HCT116 (cell line): ENCODE measurements at regions not wholly inside any gene's neighbourhood (a gene's known extent, or its start where the extent isn't known, plus 50 kb on each side); places are given as distances from the start of the nearest gene placed in this dataset.

ENCODE experiments used
- ATAC-seq: fragments of 200-7000 bp; cut with Tn5 transposase; 2 replicates; pipeline ENCODE4 v1.9.1; 2020; ENCODE audit warnings: mild to moderate bottlenecking, moderate library complexity
- BruUV-seq: library from RNA; stranded (reverse); fragments of 400-500 nt; replicated peaks from 2 replicates; lab custom pipeline; 2021; lab: Mats Ljungman, UMichigan
- CTCF ChIA-PET: fragments of 300-600 bp; sonication (Branson Sonifier 250); formaldehyde crosslinking; loops from one replicate; lab custom pipeline; 2021; ENCODE audit warnings: antibody characterized with exemption; lab: Charles Lee
- POLR2A ChIA-PET: fragments of 300-600, 350-600 bp; sonication (Branson Sonifier 250); formaldehyde crosslinking; loops from one replicate; lab custom pipeline; 2021; ENCODE audit warnings: antibody characterized with exemption; lab: Charles Lee
- RAD21 ChIA-PET, 2 experiments: fragments of 300-600 bp; sonication (Branson Sonifier 250); formaldehyde crosslinking; loops; one replicate each; lab custom pipeline; 2023; ENCODE audit warnings: low total read pairs in 2 of 2; ENCODE audit not compliant: uncharacterized antibody in 2 of 2, unreplicated experiment in 2 of 2, low non-redundant PET in 1 of 2; lab: Charles Lee
- DNase-seq: peaks from one replicate; pipeline ENCODE4 v3.0.0-alpha.2; 2010; ENCODE audit warnings: low read depth, low spot score
- H2AFZ ChIP-seq: fragments of 200-600 bp; shearing (Covaris generic), sonication (generic); 2 replicates; pipeline ENCODE4 v1.6.1; 2017; ENCODE audit warnings: low read depth, mixed run types, mixed read lengths, antibody characterized with exemption, low read length; ENCODE audit not compliant: poor library complexity, severe bottlenecking
- H3K27ac ChIP-seq: 2 replicates; pipeline ENCODE4 v1.5.1; 2012; ENCODE audit warnings: low read depth, low read length
- H3K27me3 ChIP-seq: fragments of 200-600 bp; sonication (generic); 2 replicates; pipeline ENCODE4 v1.6.1; 2016; ENCODE audit warnings: mixed run types, low read length, mixed read lengths; ENCODE audit not compliant: insufficient read depth
- H3K36me3 ChIP-seq, 2 experiments: fragments of 200-500 bp in 1 of 2; fragments of 200-600 bp in 1 of 2; sonication (Bioruptor generic) in 1 of 2; sonication (generic) in 1 of 2; 2 replicates each; pipeline versions ENCODE4 v1.5.1 to v1.6.1; 2014 to 2016; ENCODE audit warnings: low read length in 2 of 2, inconsistent platforms in 1 of 2, mixed read lengths in 1 of 2, mixed run types in 1 of 2; ENCODE audit not compliant: insufficient read depth in 2 of 2, control insufficient read depth in 1 of 2
- H3K4me1 ChIP-seq, 2 experiments: fragments of 200-600 bp in 1 of 2; sonication (generic) in 1 of 2; 2 replicates each; pipeline versions ENCODE4 v1.5.1 to v1.6.1; 2012 to 2017; ENCODE audit warnings: low read length in 2 of 2, inconsistent platforms in 1 of 2, mild to moderate bottlenecking in 1 of 2, mixed read lengths in 1 of 2, mixed run types in 1 of 2, moderate library complexity in 1 of 2; ENCODE audit not compliant: insufficient read depth in 2 of 2, control insufficient read depth in 1 of 2
- H3K4me2 ChIP-seq: fragments of 200-600 bp; sonication (generic); 2 replicates; pipeline ENCODE4 v1.6.1; 2017; ENCODE audit warnings: mixed run types, low read length, mixed read lengths
- H3K4me3 ChIP-seq, 2 experiments: fragments of 200-600 bp in 1 of 2; sonication (generic) in 1 of 2; replicated peaks in 1 of 2; 2 replicates each; pipeline ENCODE4 v1.5.1; 2011 to 2016; ENCODE audit warnings: low read length in 2 of 2, control low read depth in 1 of 2, low read depth in 1 of 2, mild to moderate bottlenecking in 1 of 2, mixed read lengths in 1 of 2, mixed run types in 1 of 2
- H3K79me2 ChIP-seq: fragments of 200-600 bp; sonication (generic); 2 replicates; pipeline ENCODE4 v1.6.1; 2017; ENCODE audit warnings: mild to moderate bottlenecking, mixed run types, low read length, moderate library complexity, mixed read lengths; ENCODE audit not compliant: insufficient read depth
- H3K9ac ChIP-seq: fragments of 200-600 bp; sonication (generic); 2 replicates; pipeline ENCODE4 v1.6.1; 2016; ENCODE audit warnings: low read length, mixed read lengths
- H3K9me2 ChIP-seq: fragments of 200-600 bp; sonication (generic), shearing (Covaris generic); 2 replicates; pipeline ENCODE4 v1.6.1; 2017; ENCODE audit warnings: mixed run types, mild to moderate bottlenecking, moderate library complexity; ENCODE audit not compliant: insufficient read depth
- H3K9me3 ChIP-seq, 2 experiments: fragments of 200-500 bp in 1 of 2; fragments of 200-600 bp in 1 of 2; sonication (Bioruptor generic) in 1 of 2; sonication (generic) in 1 of 2; 2 replicates each; pipeline ENCODE4 v1.6.1; 2014 to 2017; ENCODE audit warnings: low read length in 2 of 2, mixed read lengths in 2 of 2, inconsistent platforms in 1 of 2, low read depth in 1 of 2, mild to moderate bottlenecking in 1 of 2, mixed run types in 1 of 2, moderate library complexity in 1 of 2; ENCODE audit not compliant: control insufficient read depth in 1 of 2, insufficient read depth in 1 of 2
- H4K20me1 ChIP-seq: fragments of 200-600 bp; sonication (generic), shearing (Covaris generic); 2 replicates; pipeline ENCODE4 v1.6.1; 2017; ENCODE audit warnings: mixed run types, mild to moderate bottlenecking, moderate library complexity; ENCODE audit not compliant: insufficient read depth
- ATF3 ChIP-seq: IDR thresholded peaks from 2 replicates; pipeline ENCODE4 v1.6.1; 2012
- CBX3 ChIP-seq: IDR thresholded peaks from 2 replicates; pipeline ENCODE4 v1.6.1; 2012; ENCODE audit warnings: low read depth
- CEBPB ChIP-seq: IDR thresholded peaks from 2 replicates; pipeline ENCODE4 v1.6.1; 2012; ENCODE audit warnings: low read depth
- CTCF ChIP-seq, 3 experiments: fragments of 200-600 bp in 1 of 3; sonication (generic) in 1 of 3; IDR thresholded peaks in 2 of 3; conservative IDR thresholded peaks in 1 of 3; 2 replicates each; pipeline ENCODE4 v1.5.1; 2012 to 2017; ENCODE audit warnings: low read depth in 2 of 3, low read length in 2 of 3, antibody characterized with exemption in 1 of 3, borderline replicate concordance in 1 of 3, control low read depth in 1 of 3, mild to moderate bottlenecking in 1 of 3, mixed read lengths in 1 of 3, mixed run types in 1 of 3, moderate library complexity in 1 of 3; ENCODE audit not compliant: insufficient read depth in 1 of 3
- EZH2 ChIP-seq: fragments of 200-600 bp; sonication (generic); IDR thresholded peaks from 2 replicates; pipeline ENCODE4 v1.6.1; 2017; ENCODE audit warnings: antibody characterized with exemption, mixed run types
- JUND ChIP-seq: IDR thresholded peaks from 2 replicates; pipeline ENCODE4 v1.6.1; 2012
- POLR2A ChIP-seq: IDR thresholded peaks from 2 replicates; pipeline ENCODE4 v1.7.0; 2011; ENCODE audit warnings: borderline replicate concordance; ENCODE audit not compliant: insufficient read depth, insufficient read length; ENCODE audit errors: extremely low read depth
- POLR2AphosphoS5 ChIP-seq: IDR thresholded peaks from 2 replicates; pipeline ENCODE4 v1.6.1; 2011; ENCODE audit warnings: mild to moderate bottlenecking, low read depth, low read length, moderate library complexity
- RAD21 ChIP-seq: IDR thresholded peaks from 2 replicates; pipeline ENCODE4 v1.6.1; 2012; ENCODE audit warnings: low read depth, mild to moderate bottlenecking
- REST ChIP-seq: IDR thresholded peaks from 2 replicates; pipeline ENCODE4 v1.6.1; 2012; ENCODE audit warnings: low read depth
- SIN3A ChIP-seq: IDR thresholded peaks from 2 replicates; pipeline ENCODE4 v1.6.1; 2012; ENCODE audit warnings: low read depth
- SP1 ChIP-seq: IDR thresholded peaks from 2 replicates; pipeline ENCODE4 v1.6.1; 2012; ENCODE audit warnings: low read depth
- SRF ChIP-seq: IDR thresholded peaks from 2 replicates; pipeline ENCODE4 v1.6.1; 2012; ENCODE audit warnings: low read depth
- TCF7L2 ChIP-seq: IDR thresholded peaks from 2 replicates; pipeline ENCODE4 v1.7.0; 2011; ENCODE audit warnings: borderline replicate concordance, inconsistent platforms; ENCODE audit not compliant: insufficient read depth, insufficient read length; ENCODE audit errors: extremely low read depth
- YY1 ChIP-seq: IDR thresholded peaks from 2 replicates; pipeline ENCODE4 v1.6.1; 2011; ENCODE audit warnings: low read length, low read depth, moderate library complexity, mild to moderate bottlenecking; ENCODE audit not compliant: insufficient replicate concordance; ENCODE audit errors: extremely low read depth
- ZBTB33 ChIP-seq: IDR thresholded peaks from 2 replicates; pipeline ENCODE4 v1.6.1; 2011; ENCODE audit warnings: mild to moderate bottlenecking, low read length, moderate library complexity; ENCODE audit not compliant: insufficient replicate concordance; ENCODE audit errors: extremely low read depth
- ZNF274 ChIP-seq: fragments of 200-500 bp; sonication (Bioruptor generic); IDR thresholded peaks from 2 replicates; pipeline ENCODE4 v1.6.1; 2014; ENCODE audit warnings: mild to moderate bottlenecking, low read depth, low read length, inconsistent platforms
- intact Hi-C: fragments of 100-400 bp; cut with micrococcal nuclease; formaldehyde crosslinking; loops from 2 replicates; pipeline ENCODE4 v1.10.0; 2022

- ChIA-PET CTCF (no interaction called here), POLR2A (no interaction called here), RAD21 (no interaction called here)
- H3K4me3 ChIP-seq = no peak overlapping the region
- no peak overlapping the region for H3K9ac ChIP-seq
- no peak overlapping the region for H3K27ac ChIP-seq
- H3K9me2 ChIP-seq = no peaks in the 10 kb centered on the region; the same call in 1 of the 2 replicates
- TF ChIP-seq ZBTB33 = no peak
- no peak for TF ChIP-seq ATF3
- TF ChIP-seq EZH2 = no peak
- TF ChIP-seq SIN3A = no peak
- TF ChIP-seq CBX3 = no peak
- no peak for TF ChIP-seq CEBPB
- no peak for TF ChIP-seq YY1
- no peak for TF ChIP-seq POLR2AphosphoS5
- TF ChIP-seq RAD21 = no peak
- no peak for TF ChIP-seq ZNF274
- no peak for TF ChIP-seq TCF7L2
- TF ChIP-seq CTCF (IDR thresholded peaks at IDR 0.05 in 2 of 3, conservative IDR thresholded peaks at IDR 0.05 in 1 of 3; ENCODE audit: borderline replicate concordance in 1 of 3, insufficient read depth in 1 of 3, low read depth in 2 of 3, low read length in 2 of 3) = no peak
- TF ChIP-seq POLR2A = no peak
- TF ChIP-seq REST = no peak
- TF ChIP-seq SRF = no peak
- TF ChIP-seq JUND = no peak
- TF ChIP-seq SP1 = no peak
- DNase-seq = no peak
- H3K79me2 ChIP-seq = no peaks in the 10 kb centered on the region
- no peak overlapping the region for H2AFZ ChIP-seq
- H3K36me3 ChIP-seq = no peaks in the 10 kb centered on the region
- H3K4me2 ChIP-seq = no peak overlapping the region
- H4K20me1 ChIP-seq = no peaks in the 10 kb centered on the region
- peaks cover 0 to 4% of the 10 kb centered on the region in 2 experiments; a peak in 1 of 4 replicates for H3K4me1 ChIP-seq
- no peaks in the 10 kb centered on the region for H3K9me3 ChIP-seq
- BruUV-seq = no TSS peak
- intact Hi-C loops = no loop called here
- peaks cover 16% of the 10 kb centered on the region; the same call in 1 of the 2 replicates for H3K27me3 ChIP-seq
- no peak for ATAC-seq
Measured at GRCh38 chr15:69842851-69843250, 254.9 kb downstream of the TLE3 start.
